Subcutaneous abdominal adipose tissue (tissue), 5 donors: ENCODE measurements at regions not wholly inside any gene's neighbourhood (a gene's known extent, or its start where the extent isn't known, plus 50 kb on each side); places are given as distances from the start of the nearest gene placed in this dataset.

Experiments used
- H3K27ac ChIP-seq: one replicate; pipeline ENCODE4 v1.7.0; 2013; ENCODE audit warnings: low read depth, mild to moderate bottlenecking, inconsistent platforms, low read length, moderate library complexity
- H3K27me3 ChIP-seq, 5 donors: one replicate each; pipeline ENCODE4 v1.7.0; 2013; ENCODE audit warnings: low read length in 5 of 5, inconsistent platforms in 1 of 5; ENCODE audit not compliant: control insufficient read depth in 5 of 5, insufficient read depth in 4 of 5
- H3K36me3 ChIP-seq, 5 donors: one replicate each; pipeline ENCODE4 v1.7.0; 2013; ENCODE audit warnings: low read length in 5 of 5; ENCODE audit not compliant: control insufficient read depth in 5 of 5, insufficient read depth in 5 of 5
- H3K4me1 ChIP-seq, 5 donors: one replicate each; pipeline ENCODE4 v1.7.0; 2013; ENCODE audit warnings: low read length in 5 of 5, mild to moderate bottlenecking in 3 of 5, moderate library complexity in 1 of 5; ENCODE audit not compliant: control insufficient read depth in 5 of 5, insufficient read depth in 5 of 5
- H3K4me3 ChIP-seq, 5 donors: one replicate each; pipeline ENCODE4 v1.7.0; 2013; ENCODE audit warnings: low read length in 5 of 5, low read depth in 1 of 5
- H3K9ac ChIP-seq, 5 donors: one replicate each; pipeline ENCODE4 v1.7.0; 2013; ENCODE audit warnings: low read length in 5 of 5, mild to moderate bottlenecking in 4 of 5, moderate library complexity in 3 of 5
- H3K9me3 ChIP-seq, 5 donors: one replicate each; pipeline ENCODE4 v1.7.0; 2013; ENCODE audit warnings: low read length in 5 of 5; ENCODE audit not compliant: control insufficient read depth in 5 of 5
- donor health status: healthy.
- donor health status: healthy.
- donor health status: healthy.
- donor health status: healthy.
- donor health status: healthy.

DNA sequence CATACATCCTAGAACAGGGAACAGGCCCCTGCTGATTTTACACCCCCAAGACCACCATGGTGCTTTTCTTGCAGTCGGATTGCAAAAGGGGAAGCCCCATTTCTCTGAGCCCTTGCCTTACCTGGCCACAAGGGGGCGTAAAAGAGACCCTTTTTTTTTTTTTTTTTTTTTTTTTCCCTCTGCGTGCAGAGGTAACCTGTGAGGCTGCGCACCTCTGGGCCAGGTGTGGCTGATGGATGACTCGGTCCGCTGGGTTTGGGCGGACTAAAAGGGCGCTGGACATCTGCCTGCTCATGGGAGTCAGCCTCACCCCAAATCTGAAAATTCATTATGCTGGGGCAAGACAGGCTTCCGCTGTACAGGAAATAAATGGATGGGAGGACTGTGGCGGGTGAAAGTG lies 281.0 kb downstream of the CBLN1 start:
- H3K36me3 ChIP-seq: no peaks in the 10 kb centered on the region
- H3K4me3 ChIP-seq: no peak overlapping the region
- no peak overlapping the region for H3K27ac ChIP-seq
- peaks cover 0 to 7% (median 0%) of the 10 kb centered on the region in 5 donors for H3K27me3 ChIP-seq
- H3K9ac ChIP-seq: no peak overlapping the region
- no peaks in the 10 kb centered on the region for H3K9me3 ChIP-seq
- no peaks in the 10 kb centered on the region for H3K4me1 ChIP-seq

DNA sequence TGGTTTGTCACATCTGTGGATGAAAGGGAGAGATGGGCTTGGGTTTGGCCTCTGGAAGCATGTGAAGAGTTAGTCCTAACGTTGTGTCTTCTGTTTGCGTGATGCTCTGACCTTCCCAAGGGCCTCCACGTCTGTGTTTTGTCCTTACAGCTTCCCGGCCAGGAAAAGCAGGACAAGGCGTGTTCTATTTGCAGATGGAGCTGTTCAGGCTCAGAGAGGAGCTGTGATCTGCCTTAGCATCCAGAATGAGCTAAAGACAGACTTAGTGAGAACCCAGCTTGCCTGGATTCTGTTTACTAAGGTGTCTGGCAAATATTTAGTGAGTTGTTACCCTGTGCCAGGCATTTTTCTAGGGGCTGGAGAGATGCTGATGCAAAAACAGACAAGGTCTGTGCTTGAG lies 282.1 kb downstream of the CBLN1 start:
- H3K4me1 ChIP-seq: no peaks in the 10 kb centered on the region
- H3K9ac ChIP-seq: no peak overlapping the region
- H3K4me3 ChIP-seq: no peak overlapping the region
- no peaks in the 10 kb centered on the region for H3K36me3 ChIP-seq
- H3K27ac ChIP-seq: no peak overlapping the region
- peaks cover 0 to 8% (median 0%) of the 10 kb centered on the region in 5 donors for H3K27me3 ChIP-seq
- H3K9me3 ChIP-seq: no peaks in the 10 kb centered on the region

DNA sequence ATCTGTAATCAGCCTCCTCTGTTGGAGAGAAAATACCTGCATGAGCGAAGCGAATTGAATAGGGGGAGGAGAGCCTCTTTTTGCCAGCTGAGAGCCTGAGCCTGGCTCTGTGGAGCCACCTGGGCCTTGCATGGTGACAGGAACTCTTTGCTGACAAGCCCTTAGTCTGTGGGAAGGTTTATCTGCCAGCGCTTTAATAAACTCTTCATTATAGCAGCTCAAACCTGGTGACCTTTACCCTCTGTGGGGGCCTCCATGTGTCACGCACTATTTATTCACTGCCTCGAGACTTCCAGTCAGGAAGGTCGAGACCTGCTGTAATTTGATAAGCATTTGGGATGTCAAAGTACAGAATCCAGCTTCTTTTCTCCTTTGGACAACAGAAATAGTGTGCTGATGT lies 282.6 kb downstream of the CBLN1 start:
- no peaks in the 10 kb centered on the region for H3K4me1 ChIP-seq
- H3K9ac ChIP-seq: no peak overlapping the region
- no peak overlapping the region for H3K27ac ChIP-seq
- peaks cover 0 to 11% (median 0%) of the 10 kb centered on the region in 5 donors for H3K27me3 ChIP-seq
- no peaks in the 10 kb centered on the region for H3K9me3 ChIP-seq
- H3K36me3 ChIP-seq: no peaks in the 10 kb centered on the region
- no peak overlapping the region for H3K4me3 ChIP-seq

DNA sequence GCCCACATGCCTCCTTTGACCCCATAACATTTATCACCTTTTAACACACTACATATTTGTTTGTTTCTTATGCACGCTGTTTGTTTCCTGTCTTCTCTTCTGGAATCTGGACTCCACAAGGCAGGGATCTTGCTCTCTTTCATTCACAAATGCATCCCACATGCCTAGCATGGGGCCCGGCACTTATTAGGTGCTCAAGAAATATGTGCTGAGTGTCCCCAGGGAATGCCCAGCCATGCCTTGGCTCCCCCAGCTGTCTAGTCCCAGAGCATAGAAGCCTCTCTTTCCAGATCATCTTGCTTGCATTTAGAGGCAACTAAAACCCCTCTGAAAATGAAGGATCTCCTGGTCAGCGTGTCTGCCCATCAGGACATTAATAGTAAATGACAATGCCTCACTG lies 283.7 kb downstream of the CBLN1 start:
- Histone ChIP-seq H3K9ac (no peak overlapping the region), H3K4me1 (no peaks in the 10 kb centered on the region), H3K27ac (no peak overlapping the region), H3K36me3 (no peaks in the 10 kb centered on the region), H3K27me3 (peaks cover 0 to 8% (median 0%) of the 10 kb centered on the region in 5 donors), H3K4me3 (no peak overlapping the region), H3K9me3 (no peaks in the 10 kb centered on the region)

DNA sequence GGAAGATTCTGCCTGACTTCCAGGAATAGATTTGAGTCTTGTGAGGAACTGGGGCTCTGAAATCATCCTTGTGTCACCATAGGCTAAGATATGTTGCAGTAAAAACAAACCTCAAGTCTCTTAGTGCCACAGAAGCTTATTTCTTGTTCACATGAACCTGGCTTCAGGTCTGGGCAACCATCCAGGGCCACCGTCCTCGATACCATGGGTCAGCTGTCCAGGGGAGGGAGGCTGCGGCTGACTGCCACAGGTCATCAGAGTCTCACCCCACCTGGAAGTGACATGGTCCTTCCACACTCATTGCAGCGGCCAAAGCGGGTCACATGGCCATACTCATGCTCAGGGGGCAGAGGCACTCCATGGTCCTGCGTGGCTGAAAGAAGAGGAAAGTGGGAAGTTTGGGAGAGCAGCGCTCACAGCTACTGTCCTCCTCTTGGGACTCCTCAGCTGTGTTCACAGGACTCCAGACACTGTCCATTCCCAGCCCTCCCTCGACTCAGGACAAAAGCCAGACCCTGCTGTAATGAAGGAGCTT lies 284.5 kb downstream of the CBLN1 start:
- Histone ChIP-seq H3K9me3 (no peaks in the 10 kb centered on the region), H3K27ac (no peak overlapping the region), H3K9ac (no peak overlapping the region), H3K4me3 (no peak overlapping the region), H3K27me3 (peaks cover 0 to 8% (median 0%) of the 10 kb centered on the region in 5 donors), H3K4me1 (no peaks in the 10 kb centered on the region), H3K36me3 (no peaks in the 10 kb centered on the region)

DNA sequence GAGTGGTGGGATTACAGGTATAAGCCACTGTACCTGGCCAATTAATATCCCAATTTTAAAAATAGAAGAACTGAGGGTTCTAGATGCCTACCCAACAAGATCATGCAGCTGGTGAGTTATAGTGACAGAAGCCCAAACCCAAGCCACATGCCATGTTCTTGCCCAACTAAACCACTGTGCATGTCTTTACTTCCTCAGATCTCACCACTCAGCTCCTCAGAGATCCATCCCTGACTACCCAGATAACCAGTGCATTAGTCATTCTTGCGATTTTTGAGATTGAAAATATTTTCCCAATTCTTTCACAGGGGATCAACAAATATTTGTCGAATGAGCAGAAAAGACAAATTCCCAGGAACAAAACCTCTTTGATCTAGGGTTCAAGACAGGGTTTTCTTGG lies 303.1 kb downstream of the CBLN1 start:
- Histone ChIP-seq H3K4me3 (no peak overlapping the region), H3K36me3 (no peaks in the 10 kb centered on the region), H3K27ac (no peak overlapping the region), H3K4me1 (no peaks in the 10 kb centered on the region), H3K9ac (no peak overlapping the region), H3K9me3 (peaks cover 0 to 4% (median 0%) of the 10 kb centered on the region in 5 donors), H3K27me3 (peaks cover 0 to 3% (median 0%) of the 10 kb centered on the region in 5 donors)

DNA sequence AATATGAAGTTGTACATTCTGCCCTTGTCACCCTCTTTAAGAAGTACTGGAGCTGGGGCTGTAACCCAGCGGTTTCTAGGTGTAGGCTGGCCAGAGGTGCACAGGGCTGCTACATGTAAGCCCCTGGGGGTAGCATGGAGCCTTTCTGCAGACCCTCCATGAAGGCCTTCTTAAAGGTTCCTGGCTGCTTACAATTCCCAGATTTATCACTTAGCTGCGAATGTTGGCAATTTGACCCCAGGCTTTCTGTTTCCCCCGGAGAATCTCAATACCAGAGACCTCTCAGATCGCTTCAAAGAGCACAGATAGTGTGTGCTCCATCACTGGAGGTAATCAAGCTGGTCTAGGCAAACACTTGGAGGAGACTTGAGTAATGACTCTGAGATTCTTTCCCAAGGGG lies 309.4 kb downstream of the CBLN1 start:
- no peak overlapping the region for H3K9ac ChIP-seq
- H3K4me3 ChIP-seq: no peak overlapping the region
- H3K9me3 ChIP-seq: peaks cover 0 to 4% (median 0%) of the 10 kb centered on the region in 5 donors
- no peaks in the 10 kb centered on the region for H3K27me3 ChIP-seq
- no peak overlapping the region for H3K27ac ChIP-seq
- H3K36me3 ChIP-seq: no peaks in the 10 kb centered on the region
- H3K4me1 ChIP-seq: no peaks in the 10 kb centered on the region

DNA sequence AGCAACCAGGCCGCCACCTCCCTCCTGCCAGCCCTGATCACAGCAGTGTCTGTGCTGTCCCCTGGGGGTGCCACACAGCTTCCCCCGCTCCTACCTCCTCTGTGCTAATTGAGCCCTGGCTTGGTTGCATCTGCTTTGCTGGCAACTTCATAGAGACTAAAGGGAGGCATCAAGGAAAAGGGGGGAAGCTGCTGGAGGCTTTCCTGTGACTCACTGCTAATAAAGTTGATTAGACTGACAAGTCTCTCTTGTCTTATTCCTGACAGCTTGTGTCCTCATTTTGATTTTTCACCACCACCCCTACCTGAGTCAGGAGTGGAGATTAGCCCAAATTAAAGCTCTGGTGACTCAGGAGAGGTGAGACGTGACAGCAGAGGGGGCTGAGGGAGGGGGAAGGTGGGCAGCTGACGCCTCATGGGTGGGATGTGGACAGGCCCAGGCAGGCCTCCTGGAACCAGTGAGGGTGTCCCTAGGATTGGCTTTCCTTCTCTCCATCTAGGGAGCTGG lies 310.0 kb downstream of the CBLN1 start:
- H3K4me1 ChIP-seq: no peaks in the 10 kb centered on the region
- no peaks in the 10 kb centered on the region for H3K36me3 ChIP-seq
- no peak overlapping the region for H3K4me3 ChIP-seq
- H3K27ac ChIP-seq: no peak overlapping the region
- no peaks in the 10 kb centered on the region for H3K27me3 ChIP-seq
- no peaks in the 10 kb centered on the region for H3K9me3 ChIP-seq
- H3K9ac ChIP-seq: no peak overlapping the region

DNA sequence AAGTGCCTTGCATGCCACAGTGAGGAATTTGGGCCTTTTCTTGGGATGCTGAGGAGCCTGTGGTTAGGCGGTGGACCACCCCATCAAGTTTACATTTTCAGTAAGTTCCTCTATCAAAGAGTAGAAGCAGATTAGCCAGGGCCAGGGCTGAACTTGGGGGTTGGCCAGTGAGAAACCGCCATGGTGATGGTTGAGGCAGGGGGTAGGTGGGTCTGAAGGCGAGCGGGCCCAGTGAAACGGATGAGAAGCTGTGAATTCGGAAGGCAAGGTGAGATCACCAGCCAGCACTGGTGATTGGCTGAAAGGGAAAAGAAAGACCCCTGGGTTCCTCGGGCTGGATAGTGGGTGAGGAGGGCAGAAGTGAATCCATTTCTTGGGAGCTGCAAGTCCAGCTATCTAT lies 311.4 kb downstream of the CBLN1 start:
- H3K27ac ChIP-seq: no peak overlapping the region
- no peaks in the 10 kb centered on the region for H3K27me3 ChIP-seq
- no peaks in the 10 kb centered on the region for H3K36me3 ChIP-seq
- no peak overlapping the region for H3K9ac ChIP-seq
- no peak overlapping the region for H3K4me3 ChIP-seq
- H3K9me3 ChIP-seq: no peaks in the 10 kb centered on the region
- H3K4me1 ChIP-seq: no peaks in the 10 kb centered on the region

DNA sequence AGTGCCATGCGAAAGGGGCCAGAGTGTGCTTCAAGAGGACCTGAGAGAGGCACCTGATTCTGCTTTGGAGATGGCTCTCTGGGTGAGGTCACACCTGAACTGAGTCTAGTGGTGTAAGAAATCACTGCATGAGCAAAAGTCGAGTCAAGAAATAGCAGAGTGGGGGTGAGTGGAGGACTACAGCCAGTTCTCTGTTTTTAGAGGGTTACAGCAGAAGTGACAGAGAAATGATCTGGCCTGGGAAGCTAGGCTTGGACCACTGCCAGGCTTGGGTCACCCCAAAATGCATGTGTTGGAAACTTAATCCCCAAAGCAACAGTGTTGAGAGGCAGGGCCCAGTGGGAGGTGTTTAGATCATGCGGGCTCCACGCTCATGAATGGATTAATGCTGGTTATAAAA lies 312.0 kb downstream of the CBLN1 start:
- Histone ChIP-seq H3K27ac (no peak overlapping the region), H3K27me3 (no peaks in the 10 kb centered on the region), H3K4me3 (no peak overlapping the region), H3K9ac (no peak overlapping the region), H3K9me3 (no peaks in the 10 kb centered on the region), H3K4me1 (no peaks in the 10 kb centered on the region), H3K36me3 (no peaks in the 10 kb centered on the region)

DNA sequence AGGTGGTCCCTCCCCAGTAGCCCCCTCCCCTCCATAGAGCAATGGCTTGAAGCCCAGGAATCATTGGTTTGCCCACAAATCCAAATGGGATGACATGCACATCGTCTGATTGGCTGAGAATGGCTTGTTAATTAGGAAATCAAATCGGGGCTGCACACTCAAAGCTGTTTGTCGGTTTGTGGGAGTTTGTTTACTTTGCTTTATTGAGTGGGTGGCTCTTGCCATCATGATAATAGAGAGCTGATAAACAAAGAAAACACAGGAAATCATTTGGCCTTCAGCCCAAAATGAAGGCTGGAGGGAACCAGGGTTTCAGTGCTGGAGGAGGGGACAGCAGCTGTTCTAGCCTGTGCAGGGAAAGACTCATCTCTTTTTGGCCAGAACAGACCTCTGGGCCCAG lies 316.3 kb downstream of the CBLN1 start:
- no peak overlapping the region for H3K9ac ChIP-seq
- no peak overlapping the region for H3K4me3 ChIP-seq
- no peaks in the 10 kb centered on the region for H3K9me3 ChIP-seq
- no peak overlapping the region for H3K27ac ChIP-seq
- no peaks in the 10 kb centered on the region for H3K36me3 ChIP-seq
- H3K27me3 ChIP-seq: no peaks in the 10 kb centered on the region
- no peaks in the 10 kb centered on the region for H3K4me1 ChIP-seq
